Right atrium auricular region (tissue), 2 donors: ENCODE measurements at regions not wholly inside any gene's neighbourhood (a gene's known extent, or its start where the extent isn't known, plus 50 kb on each side); places are given as distances from the start of the nearest gene placed in this dataset.

ENCODE experiments used
- DNase-seq: peaks from one replicate; pipeline ENCODE4 v3.0.0-alpha.2; 2019; ENCODE audit warnings: low spot score
- H3K27ac ChIP-seq, 2 donors: fragments of 200-600 bp; sonication (generic); 1 replicate in 1 of 2; 2 replicates in 1 of 2; pipeline ENCODE4 v1.5.1; 2016 to 2019
- H3K27me3 ChIP-seq, 2 donors: fragments of 200-600 bp; sonication (generic); one replicate each; pipeline versions ENCODE4 v1.5.1 to v1.6.0; 2017 to 2019
- H3K36me3 ChIP-seq: fragments of 200-600 bp; sonication (generic); one replicate; pipeline ENCODE4 v1.5.1; 2016
- H3K4me1 ChIP-seq, 2 donors: fragments of 200-600 bp; sonication (generic); one replicate each; pipeline versions ENCODE4 v1.5.1 to v1.6.0; 2017 to 2019
- H3K4me3 ChIP-seq, 2 donors: fragments of 200-600 bp; sonication (generic); 1 replicate in 1 of 2; 2 replicates in 1 of 2; pipeline ENCODE4 v1.5.1; 2017 to 2019; ENCODE audit warnings: mild to moderate bottlenecking in 1 of 2, moderate library complexity in 1 of 2
- H3K9me3 ChIP-seq, 2 donors: fragments of 200-600 bp; sonication (generic); one replicate each; pipeline ENCODE4 v1.5.1; 2019
- CTCF ChIP-seq, 2 donors: fragments of 200-600 bp; sonication (generic); IDR thresholded peaks; one replicate each; pipeline ENCODE4 v1.5.1; 2019; ENCODE audit warnings: antibody characterized with exemption in 2 of 2

- Histone ChIP-seq H3K9me3 (no peaks in the 10 kb centered on the region), H3K36me3 (no peaks in the 10 kb centered on the region), H3K4me3 (no peak overlapping the region), H3K27me3 (no peaks in the 10 kb centered on the region), H3K27ac (no peak overlapping the region), H3K4me1 (peaks cover 0 to 13% of the 10 kb centered on the region in 2 donors)
- no peak for TF ChIP-seq CTCF (IDR thresholded peaks at IDR 0.05)
- no peak for DNase-seq
These were observed 339.0 kb upstream of the KLF3 start for GRCh38 chr4:38324861-38325628.

- Histone ChIP-seq H3K27ac (no peak overlapping the region), H3K36me3 (no peaks in the 10 kb centered on the region), H3K27me3 (no peaks in the 10 kb centered on the region), H3K4me1 (peaks cover 0 to 8% of the 10 kb centered on the region in 2 donors), H3K9me3 (no peaks in the 10 kb centered on the region), H3K4me3 (no peak overlapping the region)
- DNase-seq, result no peak
- TF ChIP-seq CTCF (IDR thresholded peaks at IDR 0.05), result no peak
These were observed 338.4 kb upstream of the KLF3 start for GRCh38 chr4:38325629-38325913.

- Histone ChIP-seq H3K4me3 (no peak overlapping the region), H3K4me1 (peaks cover 0 to 8% of the 10 kb centered on the region in 2 donors), H3K9me3 (no peaks in the 10 kb centered on the region), H3K27ac (no peak overlapping the region), H3K36me3 (no peaks in the 10 kb centered on the region), H3K27me3 (no peaks in the 10 kb centered on the region)
- TF ChIP-seq CTCF (IDR thresholded peaks at IDR 0.05), result no peak
- no peak for DNase-seq
These were observed 337.5 kb upstream of the KLF3 start for GRCh38 chr4:38326499-38326898.

GRCh38 chr4:38327174-38327573 is 336.8 kb upstream of the KLF3 start:
- no peaks in the 10 kb centered on the region for H3K36me3 ChIP-seq
- no peak overlapping the region for H3K4me3 ChIP-seq
- DNase-seq, result no peak
- no peaks in the 10 kb centered on the region for H3K27me3 ChIP-seq
- H3K27ac ChIP-seq, result no peak overlapping the region
- no peaks in the 10 kb centered on the region for H3K9me3 ChIP-seq
- no peak for TF ChIP-seq CTCF (IDR thresholded peaks at IDR 0.05)
- H3K4me1 ChIP-seq, result peaks cover 0 to 8% of the 10 kb centered on the region in 2 donors

- Histone ChIP-seq H3K9me3 (no peaks in the 10 kb centered on the region), H3K36me3 (no peaks in the 10 kb centered on the region), H3K4me1 (peaks cover 0 to 8% of the 10 kb centered on the region in 2 donors), H3K27me3 (no peaks in the 10 kb centered on the region), H3K27ac (no peak overlapping the region), H3K4me3 (no peak overlapping the region)
- DNase-seq, result no peak
- no peak for TF ChIP-seq CTCF (IDR thresholded peaks at IDR 0.05)
These were observed 334.8 kb upstream of the KLF3 start for GRCh38 chr4:38328989-38329729.
